HG02981 (cell line): ENCODE measurements at regions not wholly inside any gene's neighbourhood (a gene's known extent, or its start where the extent isn't known, plus 50 kb on each side); places are given as distances from the start of the nearest gene placed in this dataset.

ENCODE experiments used
- ATAC-seq: cut with Tn5 transposase; IDR thresholded peaks from one replicate; pipeline ENCODE4 v1.9.1; 2021; ENCODE audit warnings: mild to moderate bottlenecking, moderate library complexity; ENCODE audit not compliant: unreplicated experiment

DNA sequence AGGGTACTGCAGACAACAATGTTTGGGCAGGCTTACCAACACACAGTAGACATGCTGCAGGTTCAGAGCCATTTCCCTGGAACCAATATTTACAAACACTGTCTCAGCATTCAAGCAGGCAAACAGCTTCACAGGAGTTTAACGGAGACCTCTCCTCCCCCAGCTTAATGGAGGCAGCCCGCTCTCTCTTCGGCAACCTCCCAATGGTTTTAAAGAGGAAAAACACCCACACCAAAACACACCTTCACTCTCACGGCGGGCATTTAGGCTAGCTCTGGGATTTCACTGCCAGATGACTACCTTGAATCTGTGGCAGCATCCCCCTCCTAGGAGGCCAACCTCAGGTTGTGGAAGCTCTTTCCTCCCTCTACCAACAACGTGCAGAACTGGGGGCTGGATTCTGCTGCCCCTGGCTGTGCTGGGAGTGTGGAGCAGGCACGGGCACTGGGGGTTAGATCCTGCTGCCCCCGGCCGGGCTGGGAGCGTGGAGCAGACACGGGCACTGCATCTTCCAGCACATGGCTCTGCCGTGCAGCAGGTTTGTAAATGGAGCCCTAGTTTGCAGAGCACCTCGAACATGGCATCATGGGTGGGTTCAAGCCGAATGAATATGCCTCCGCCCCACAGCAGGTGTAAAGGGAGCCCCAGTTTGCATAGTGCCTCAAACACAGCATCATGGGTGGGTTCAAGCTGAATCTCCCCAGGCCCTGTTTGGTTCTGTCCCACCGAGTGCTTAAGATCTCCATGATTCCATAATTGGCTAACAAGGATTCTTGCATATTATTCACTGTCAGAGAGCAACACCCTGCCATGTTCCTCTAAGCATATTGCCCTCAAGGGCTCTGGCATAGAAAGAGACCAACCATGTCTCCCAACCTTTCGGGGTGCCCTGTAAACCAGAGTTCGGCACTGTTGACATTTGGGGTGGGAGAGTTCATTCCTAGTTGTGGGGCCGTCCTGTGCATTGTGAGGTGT is 86.4 kb downstream of the RBFOX3 start:
- no peak for ATAC-seq

GRCh38 chr17:79522414-79522813 is 88.4 kb downstream of the RBFOX3 start:
- ATAC-seq, result no peak

DNA sequence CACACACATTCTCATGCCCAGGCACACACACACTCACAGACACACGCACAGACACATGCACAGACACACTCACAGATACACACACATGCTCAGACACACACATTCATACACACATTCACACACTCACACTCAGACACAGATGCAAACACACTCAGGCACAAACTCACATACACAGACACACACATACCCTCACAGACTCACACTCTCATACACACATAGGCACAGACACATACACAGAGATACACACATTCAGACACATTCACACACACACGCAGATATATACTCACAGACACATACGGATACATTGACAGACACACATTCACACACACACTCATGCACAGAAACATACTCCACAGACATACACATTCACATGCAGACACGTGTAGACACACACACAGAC is 89.6 kb downstream of the RBFOX3 start:
- ATAC-seq, result no peak

DNA sequence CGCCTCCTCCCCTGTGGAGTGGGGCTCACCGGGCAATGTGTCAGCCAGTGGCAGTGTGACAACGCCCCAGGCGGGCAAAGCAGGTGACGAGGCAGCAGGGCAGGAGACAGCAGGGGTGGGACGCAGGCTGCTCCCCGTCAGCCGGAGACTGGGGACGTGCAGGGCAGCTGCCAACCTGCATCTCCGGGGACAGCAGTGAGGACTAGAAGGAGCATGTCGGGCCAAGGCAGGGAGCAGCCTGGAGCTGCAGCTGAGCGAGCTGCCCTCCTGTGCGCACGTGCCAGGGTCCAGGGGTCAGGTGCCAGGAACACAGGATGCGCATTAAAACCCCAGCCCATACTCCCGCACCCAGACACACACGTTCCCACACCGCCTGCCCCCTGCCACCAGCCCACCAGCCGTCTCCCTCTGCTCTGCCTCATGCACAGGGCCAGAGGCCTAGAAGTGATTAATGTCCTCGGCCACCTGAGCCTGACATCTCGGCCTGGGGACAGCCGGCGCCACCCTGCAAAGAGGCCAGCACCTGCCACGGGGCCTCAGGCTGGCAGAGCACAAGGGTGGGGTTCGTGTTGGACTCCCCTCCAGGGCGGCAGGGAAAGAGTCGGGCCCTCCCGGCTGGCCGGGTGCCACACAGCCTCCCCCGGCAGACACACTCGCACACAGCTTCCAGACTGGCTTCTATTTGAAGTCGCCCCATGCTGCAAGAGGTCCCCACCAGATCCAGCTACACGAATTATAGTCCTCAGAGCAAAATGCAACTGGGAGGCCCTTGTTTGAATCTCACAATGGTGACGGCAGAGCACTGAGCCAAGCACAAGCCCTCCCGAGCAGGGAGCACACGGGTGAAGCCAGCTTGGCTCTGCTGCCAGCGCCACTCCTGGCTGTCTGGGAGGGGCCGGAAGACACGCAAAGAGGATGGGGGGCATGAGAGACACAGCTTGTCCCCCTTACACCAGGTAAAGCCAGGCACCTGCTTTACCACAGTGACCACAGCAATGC is 90.4 kb downstream of the RBFOX3 start:
- ATAC-seq, result no peak

DNA sequence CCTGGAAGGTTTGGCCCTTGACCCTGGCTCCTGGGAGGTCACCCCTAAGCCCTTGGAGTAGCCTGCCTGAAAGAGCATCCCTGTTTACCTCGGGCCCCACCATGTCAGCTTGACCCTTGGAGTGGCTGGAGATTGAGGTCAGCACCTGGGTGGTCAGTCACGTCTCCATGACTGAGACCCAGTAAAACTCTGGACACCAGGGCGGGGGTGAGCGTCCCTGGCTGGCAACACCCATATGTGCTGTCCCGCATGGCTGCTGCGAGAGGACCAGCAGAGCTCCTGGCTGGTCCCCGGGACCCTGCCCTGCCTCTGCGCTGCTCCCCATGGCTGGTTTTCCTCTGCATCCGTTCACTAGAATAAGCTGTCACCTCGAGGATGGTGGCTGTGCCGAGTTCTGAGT is 91.2 kb downstream of the RBFOX3 start:
- no peak for ATAC-seq

DNA sequence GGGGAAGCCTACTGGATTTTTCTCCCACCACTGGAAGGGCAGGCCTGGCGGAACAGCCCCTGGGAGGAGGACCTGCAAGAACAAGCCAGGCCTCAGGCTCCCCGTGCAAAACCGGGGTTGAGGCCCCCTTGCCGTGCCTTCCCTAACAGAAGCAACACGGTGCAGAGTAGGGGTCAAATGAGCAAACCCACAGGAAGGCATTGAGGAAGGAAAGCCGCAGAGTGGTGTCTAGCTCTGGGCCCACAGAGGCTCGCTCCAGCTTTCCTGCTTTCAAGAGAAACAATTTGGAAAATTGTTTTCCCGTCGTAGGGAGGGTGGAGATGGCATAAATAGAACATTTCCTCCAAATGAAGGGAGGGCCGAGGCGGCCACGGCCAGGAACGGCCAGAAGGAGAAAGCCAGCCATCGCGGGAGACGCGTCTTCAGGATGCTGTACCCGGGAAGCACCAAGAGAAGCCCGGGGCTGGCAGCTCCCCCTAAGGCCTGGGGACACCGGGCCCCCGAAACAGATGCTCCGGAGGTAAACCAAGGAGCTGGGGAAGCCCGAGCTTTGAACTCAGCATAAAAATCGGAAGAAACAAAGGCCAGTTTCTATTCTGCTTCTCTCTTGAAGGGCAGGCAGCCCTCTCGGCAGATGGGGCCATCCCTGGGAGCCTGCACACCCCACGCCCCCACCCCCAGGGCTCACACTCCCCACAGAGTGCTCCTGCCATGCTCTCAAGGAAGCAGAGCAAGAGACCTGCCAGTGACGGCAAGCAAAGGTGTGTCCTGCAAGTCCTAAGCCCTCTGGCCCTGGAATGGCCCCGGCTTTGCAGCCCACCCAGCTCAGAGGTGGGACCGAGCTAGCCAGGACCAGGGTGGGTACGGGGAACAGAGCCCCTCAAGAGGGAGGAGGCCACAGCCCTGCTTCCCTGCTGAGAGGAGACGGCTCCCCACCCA is 92.0 kb downstream of the RBFOX3 start:
- ATAC-seq, result no peak

- ATAC-seq, result no peak
Measured at GRCh38 chr17:79517827-79518584, 92.8 kb downstream of the RBFOX3 start.

DNA sequence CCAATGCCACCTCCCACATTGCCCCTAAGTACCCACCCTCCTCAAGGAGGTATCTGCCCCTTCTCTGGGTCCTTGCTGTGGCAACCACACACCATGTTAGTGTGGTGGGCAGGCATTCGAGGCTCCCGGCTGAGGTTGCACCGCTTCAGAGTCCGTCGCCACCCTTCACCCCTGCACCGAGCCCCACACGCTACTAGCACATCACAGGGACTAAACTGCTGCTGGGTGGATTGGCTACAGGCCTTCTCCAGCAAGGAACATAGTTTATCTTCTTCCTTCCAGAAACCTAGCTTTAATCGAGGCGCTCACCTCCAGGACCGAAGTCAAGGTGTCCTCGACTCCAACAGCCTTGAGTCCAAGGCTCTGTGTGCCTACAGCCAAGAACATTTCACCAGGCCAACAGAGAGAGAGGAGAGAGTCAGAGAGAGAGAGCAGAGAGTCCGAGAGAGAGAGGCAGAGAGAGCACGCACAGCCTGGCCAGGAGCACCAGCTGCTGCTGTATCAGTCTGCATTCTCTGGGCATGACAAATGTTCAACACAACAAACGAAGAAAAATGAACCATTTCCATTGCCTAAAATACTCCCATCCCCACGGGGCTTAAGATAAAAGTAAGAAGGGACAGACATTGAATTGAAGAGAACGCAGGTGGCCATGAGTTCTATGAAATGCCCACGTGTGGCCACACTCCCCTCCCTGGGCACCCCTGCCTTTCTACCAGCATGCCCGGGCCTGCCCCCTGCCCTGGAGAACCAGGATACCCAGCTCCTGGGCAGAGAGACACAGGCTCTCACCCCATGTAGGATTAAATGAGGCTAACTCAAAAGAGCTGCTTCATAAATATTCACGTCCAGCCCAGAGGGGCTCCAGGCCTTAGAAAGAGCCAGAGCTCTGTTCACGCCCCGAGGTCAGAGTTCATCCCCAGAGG is 94.9 kb downstream of the RBFOX3 start:
- ATAC-seq, result no peak

DNA sequence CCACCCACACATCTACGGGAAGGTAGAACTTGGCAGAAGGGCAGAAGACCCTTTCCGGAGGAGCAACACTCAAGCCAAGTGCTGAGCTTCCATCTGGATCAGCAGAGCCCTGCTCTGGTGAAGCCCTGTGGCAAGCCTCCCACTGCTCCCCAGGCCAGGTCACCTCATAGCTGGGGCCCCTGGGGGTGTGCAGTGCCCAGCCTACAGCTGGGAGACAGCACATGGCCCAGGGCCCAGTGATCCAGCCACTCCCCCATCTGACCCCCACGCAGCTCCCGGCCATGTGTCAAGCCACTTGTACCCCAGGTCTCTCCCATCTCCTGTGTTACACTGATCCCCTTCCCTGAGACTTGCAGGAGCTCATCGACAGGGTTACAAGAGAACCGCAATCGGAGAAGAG is 95.7 kb downstream of the RBFOX3 start:
- no peak for ATAC-seq

DNA sequence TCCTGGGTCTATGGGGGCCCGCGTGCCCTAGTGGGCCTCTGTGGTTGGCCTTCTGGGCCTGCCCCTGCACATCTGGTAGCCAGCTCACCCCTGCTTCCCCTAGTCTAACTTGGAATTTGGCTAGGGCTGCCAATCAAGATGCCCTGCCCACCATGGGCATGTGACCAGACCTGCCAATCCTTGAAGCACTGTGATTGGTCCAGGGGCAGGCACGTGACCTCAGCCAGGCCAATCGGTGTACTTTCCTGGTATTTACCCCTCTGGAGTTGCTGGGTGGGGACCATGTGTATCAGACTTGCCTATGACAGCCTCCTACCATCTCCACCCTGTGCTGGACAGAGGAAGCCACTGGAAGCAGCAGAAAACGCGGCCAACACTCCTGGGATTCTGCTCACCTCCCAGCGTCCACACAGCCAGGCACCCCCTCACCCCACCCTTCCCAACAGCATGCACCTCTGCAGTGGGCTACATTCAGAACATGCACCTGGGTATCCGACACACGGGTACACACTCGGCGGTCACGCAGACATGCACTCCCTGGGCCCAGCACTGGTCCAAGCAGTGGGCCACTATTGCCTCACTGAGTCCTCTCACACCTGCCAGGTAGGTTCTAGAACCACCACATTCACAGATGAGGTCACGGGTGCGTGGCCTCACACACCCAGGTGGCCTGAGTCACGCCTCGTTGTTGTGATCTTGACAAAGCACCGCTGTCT is 96.9 kb downstream of the RBFOX3 start:
- no peak for ATAC-seq

GRCh38 chr17:79513206-79513605 is 97.6 kb downstream of the RBFOX3 start:
- ATAC-seq, result no peak

- no peak for ATAC-seq
Measured at GRCh38 chr17:79511471-79511870, 99.4 kb downstream of the RBFOX3 start.

- ATAC-seq, result no peak
Measured at GRCh38 chr17:79510071-79510470, 100.8 kb downstream of the RBFOX3 start.

- ATAC-seq, result no peak
Measured at GRCh38 chr17:79509490-79509889, 101.4 kb downstream of the RBFOX3 start.

DNA sequence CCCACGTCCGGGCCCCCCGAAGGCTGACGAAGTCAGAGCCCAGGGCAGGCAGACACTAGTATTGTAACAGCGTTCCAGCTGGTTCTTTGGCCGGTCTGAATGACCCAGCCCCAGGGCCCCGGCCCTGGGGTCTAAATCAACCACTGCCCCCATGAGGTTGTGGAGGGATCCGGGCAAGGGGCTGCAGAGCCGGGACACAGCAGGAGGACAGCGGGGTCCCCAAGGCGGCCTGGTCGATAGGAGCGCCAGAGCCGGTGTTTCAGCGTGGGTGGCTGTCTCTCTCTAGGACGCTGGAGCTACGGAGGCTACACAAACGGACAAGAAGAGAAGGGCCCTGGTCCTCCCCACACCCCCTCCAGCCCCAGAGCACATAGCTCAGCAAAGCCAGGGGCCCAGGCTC is 101.8 kb downstream of the RBFOX3 start:
- no peak for ATAC-seq

DNA sequence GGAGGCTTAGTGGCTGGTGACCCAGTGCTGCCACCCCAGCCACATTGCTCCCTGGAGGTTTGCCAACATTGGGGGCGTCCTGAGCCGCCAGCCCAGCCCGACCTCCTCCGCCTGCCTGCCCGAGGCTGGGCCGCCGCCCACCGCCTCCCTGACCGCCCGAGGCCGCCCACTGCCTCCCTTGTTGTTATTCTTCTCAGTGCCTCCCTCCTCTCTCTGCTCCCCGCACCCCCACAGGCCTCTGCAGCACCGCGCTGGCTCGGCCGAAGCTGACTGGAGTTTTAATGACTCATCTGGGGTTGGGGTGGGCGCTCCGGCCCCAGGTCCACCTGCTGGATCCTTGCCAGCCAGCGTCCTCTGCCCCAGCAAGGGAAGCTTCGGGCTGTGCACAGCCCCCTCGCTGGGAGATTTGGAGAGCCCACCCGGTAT is 102.5 kb downstream of the RBFOX3 start:
- ATAC-seq, result no peak

DNA sequence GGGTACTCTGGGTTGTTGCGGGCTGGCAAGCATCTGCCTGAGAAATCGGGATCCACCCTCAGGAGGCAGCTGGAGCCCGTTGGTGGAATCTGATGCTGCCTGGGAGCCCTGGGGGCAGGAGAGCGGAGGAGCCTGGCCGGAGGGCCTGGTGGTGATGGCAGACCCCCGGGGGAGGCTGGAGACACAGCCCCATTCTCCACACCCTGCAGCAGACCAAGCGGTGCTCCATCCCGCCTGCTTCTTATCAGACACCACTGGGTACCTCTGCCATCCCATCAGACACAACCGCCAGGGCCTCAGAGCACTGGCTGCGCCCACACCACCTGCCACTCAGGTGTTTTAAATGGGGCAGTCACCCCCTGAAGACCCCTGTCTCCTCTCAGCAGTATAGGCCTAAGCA is 103.9 kb downstream of the RBFOX3 start:
- no peak for ATAC-seq
